GM19023 (cell line): ENCODE measurements at regions not wholly inside any gene's neighbourhood (a gene's known extent, or its start where the extent isn't known, plus 50 kb on each side); places are given as distances from the start of the nearest gene placed in this dataset.

Experiments
- ATAC-seq: cut with Tn5 transposase; IDR thresholded peaks from one replicate; pipeline ENCODE4 v1.9.1; 2021; ENCODE audit warnings: mild to moderate bottlenecking, moderate library complexity; ENCODE audit not compliant: unreplicated experiment

GRCh38 chr10:61110188-61110844, 166.3 kb upstream of the RHOBTB1 start:
- no peak for ATAC-seq

GRCh38 chr10:61108915-61109314, 164.9 kb upstream of the RHOBTB1 start:
- no peak for ATAC-seq

DNA sequence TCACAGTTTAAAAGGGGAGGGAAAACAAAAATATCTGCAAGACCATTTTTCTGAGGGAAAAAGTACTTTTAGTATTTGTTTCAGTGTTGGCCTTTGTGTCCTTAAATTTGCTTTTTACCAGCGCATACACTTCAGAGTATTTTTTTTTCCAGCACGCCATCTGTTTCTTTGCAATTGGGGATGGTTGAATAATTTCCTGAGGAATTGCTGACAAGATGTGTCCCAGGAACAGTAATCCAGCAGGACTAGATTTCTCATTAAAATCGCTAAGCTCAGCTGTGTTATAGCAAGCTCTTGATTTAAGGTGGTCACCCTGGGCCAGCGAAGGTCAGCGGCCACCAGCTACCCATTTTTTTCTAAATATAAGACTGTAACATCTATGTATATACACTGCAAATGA, 156.9 kb upstream of the RHOBTB1 start:
- no peak for ATAC-seq

- ATAC-seq: no peak
Observed at GRCh38 chr10:61099756-61100155, 155.8 kb upstream of the RHOBTB1 start.

DNA sequence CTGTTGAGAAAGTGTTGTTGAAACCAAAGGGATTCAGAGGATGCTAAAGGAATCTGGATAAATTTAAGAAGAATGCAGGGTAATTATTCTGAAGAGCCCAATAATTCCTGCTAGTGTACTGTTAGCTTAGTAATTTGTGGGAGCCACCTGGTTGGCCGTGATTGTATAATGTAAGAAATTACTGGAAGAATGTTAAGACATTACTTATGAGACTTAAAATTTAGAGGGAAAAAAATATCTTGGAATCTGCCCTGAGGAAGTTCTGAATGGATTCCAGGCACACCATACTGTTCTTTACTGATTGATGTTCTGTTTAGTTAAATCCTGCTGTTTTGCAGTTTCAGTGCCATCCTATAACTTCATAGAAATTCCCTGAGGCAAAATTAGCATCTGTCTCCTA, 155.0 kb upstream of the RHOBTB1 start:
- ATAC-seq: no peak

DNA sequence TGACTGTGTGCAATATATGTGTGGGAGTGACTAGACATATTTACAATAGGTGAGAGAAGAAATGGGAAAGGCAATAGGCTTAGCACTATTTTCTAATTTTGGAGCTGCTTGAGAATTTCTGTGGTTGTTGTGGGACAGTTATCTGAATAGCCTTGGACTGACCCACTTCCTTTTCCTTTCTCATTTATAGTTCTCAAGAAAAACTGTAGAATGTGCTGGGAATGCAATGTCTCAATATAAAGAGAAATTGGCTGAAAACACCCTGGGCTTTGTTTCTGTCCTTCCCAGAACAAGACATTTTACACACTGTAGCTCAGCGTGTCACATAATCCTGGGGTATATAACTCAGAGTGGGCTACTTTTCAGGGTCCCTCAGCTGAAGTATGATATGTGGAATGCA, 153.0 kb upstream of the RHOBTB1 start:
- ATAC-seq: no peak

DNA sequence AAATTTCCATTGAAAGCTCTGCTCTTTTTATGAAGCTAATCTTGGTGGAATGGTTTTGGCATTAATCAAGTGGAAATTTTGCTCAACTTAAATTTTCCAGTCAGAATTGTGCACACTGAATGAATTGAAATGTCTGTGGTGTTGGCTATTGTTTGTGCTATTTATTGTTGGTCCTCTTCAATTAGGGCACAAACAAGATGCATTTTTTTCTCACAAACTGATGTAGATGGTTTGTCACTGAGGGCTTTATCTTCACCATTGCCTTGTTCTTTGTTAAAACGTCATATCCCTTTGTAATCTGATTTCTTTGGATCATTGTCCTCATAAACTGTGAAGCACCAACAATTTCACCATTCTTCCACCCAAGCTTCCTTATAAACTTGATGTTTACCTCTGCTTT, 152.1 kb upstream of the RHOBTB1 start:
- ATAC-seq: no peak

DNA sequence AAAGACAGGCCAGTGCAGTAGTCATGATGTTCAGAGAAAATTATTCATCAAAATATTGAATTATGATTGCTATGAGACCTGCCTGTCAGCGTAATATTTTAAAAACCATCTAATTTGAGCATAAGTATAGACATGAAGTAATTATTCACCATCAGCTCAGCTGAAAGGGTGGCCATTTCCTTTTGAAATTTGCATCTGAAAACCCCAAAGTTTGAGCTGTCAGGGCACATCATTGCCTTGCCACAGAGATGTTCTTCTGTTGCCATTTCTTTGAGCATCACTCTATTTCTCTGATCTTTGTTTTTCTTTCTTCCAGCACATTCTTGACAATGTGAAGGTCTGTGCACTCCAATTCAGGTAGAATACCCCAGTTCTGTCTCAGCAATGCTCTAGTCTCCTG, 147.5 kb upstream of the RHOBTB1 start:
- ATAC-seq: no peak

- no peak for ATAC-seq
Observed at GRCh38 chr10:61089251-61089650, 145.3 kb upstream of the RHOBTB1 start.

DNA sequence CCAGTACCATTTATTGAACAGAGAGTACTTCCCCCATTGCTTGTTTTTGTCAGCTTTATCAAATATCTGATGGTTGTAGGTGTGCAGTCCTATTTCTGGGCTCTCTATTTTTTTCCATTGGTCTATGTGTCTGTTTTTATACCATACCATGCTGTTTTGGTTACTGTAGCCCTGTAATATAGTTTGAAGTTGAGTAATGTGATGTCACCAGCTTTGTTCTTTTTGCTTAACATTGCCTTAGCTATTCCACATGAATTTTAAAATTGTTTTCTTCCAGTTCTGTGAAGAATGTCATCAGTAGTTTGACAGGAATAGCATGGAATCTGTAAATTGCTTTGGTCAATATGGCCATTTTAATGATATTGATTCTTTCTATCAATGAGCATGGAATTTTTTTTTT, 140.5 kb upstream of the RHOBTB1 start:
- no peak for ATAC-seq

DNA sequence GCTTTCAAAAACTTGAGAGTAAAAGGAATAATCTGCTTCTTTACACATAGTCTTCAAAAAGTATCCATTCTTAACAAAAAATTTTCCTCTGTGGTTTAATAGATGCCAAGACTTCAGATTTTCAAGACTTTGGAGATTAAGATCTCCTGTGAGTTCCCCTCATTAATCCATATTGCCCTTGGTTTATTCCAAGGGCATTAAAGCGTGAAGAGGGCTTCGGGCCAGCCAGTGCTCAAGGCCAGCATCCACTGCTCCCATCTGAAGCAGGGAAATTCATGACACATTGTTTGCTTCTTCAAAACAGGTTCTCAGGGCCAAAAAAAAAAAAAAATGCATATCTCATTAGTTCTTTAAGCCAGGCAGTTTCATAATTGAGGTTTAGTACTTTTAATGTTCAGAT, 137.3 kb upstream of the RHOBTB1 start:
- no peak for ATAC-seq

- ATAC-seq: no peak
Observed at GRCh38 chr10:61078542-61079275, 134.7 kb upstream of the RHOBTB1 start.

DNA sequence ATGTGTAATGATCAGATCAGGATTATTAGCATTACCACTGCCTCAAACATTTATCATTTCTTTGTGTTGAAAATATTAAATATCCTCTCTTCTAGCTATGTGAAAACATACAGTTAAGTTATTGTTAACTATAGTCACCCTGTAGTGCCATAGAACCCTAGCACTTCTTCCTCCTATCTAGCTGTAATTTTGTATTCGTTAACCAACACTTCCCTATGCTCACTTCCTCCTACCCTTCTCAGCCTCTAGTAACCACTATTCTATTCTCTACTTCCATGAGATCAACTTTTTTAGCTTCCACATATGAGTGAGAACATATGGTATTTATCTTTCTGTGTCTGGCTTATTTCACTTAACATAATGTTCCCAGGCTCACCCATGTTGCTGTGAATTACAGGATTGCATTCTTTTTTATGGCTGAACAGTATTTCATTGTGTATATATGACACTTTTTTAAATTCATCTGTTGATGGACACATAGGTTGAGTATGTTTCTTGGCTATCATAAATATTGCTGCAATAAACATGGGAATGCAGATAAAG, 132.7 kb upstream of the RHOBTB1 start:
- ATAC-seq: no peak

DNA sequence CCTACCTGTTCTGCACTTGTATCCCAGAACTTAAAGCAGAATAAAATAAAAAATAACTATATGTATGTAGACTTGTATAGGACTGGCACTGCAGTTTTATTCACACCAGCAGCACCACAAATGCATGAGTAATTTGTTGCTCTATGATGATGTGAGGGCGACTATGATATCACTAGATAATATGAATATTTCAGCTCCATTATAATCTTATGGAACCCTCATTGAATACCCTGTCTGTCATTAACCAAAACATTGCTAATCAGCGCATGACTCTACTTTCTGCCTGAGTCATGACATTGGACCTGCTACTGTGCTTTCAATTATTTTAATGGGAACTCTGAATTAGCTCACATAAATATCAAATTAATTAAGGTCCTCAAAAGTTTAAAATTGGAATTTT, 129.4 kb upstream of the RHOBTB1 start:
- ATAC-seq: no peak

DNA sequence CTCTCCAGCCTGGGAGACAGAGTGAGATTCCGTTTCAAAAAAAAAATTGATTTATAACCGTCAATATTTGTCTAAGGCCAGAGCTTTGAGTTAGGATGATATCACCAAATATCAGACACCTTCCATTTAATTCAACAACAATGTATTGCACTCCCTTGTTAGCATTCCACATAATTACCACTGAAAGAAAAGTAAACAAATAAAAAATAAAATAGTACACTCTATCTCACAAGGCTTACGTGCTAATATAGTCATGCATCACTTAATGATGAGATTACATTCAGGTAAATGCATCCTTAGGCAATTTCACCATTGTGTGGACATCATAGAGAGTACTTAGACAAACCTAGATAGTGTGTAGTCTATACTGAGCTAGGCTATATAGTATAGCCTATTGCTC, 127.6 kb upstream of the RHOBTB1 start:
- ATAC-seq: no peak

- no peak for ATAC-seq
Observed at GRCh38 chr10:61068471-61068870, 124.5 kb upstream of the RHOBTB1 start.

GRCh38 chr10:61067671-61068336, 123.8 kb upstream of the RHOBTB1 start:
- no peak for ATAC-seq

GRCh38 chr10:61066661-61067344, 122.8 kb upstream of the RHOBTB1 start:
- ATAC-seq: no peak

DNA sequence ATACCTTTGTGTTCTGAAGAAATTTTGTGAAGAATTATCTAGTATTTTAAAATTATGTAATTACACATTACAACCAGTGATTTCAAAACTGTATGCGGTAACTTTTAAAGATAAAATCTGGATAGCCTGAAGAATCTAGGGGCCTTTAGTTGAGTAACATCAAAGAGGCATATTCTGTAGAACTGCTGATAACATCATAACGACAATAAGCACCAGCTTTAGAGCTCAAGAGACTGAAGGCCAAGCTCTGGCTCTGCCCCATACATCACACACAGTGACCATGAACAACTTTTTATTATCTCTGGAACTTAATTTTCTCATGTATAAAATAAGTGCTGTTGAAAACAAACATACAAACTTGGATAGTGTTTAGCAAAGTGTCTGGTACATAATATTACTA, 121.1 kb upstream of the RHOBTB1 start:
- ATAC-seq: no peak

GRCh38 chr10:61064356-61064755, 120.4 kb upstream of the RHOBTB1 start:
- ATAC-seq: no peak

DNA sequence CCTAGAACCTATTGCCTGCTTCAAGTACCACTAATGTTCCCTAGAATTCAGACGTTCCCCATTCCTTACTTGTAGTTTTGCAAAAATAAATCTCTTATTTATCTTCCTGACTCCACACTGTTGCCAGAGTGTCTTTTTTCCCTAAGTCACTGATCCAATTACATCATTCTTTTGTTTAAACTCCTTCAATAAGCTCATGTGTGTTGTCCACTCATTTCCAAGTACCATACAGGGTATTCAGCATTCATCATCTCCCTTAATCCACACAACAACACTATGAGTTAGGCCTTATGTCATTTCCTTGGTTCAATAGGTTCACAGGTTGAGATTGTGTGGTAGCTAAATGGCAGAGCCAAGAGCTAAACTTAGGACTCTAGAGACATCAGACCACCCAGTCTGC, 119.9 kb upstream of the RHOBTB1 start:
- no peak for ATAC-seq
